ENCODE measurements at regions not wholly inside any gene's neighbourhood (a gene's known extent, or its start where the extent isn't known, plus 50 kb on each side); places are given as distances from the start of the nearest gene placed in this dataset.
"Not testable (repeated sequence)": the region's sequence is repeated elsewhere in the genome, so short reads cannot be mapped to it uniquely, and the experiment has no call there.

DNA sequence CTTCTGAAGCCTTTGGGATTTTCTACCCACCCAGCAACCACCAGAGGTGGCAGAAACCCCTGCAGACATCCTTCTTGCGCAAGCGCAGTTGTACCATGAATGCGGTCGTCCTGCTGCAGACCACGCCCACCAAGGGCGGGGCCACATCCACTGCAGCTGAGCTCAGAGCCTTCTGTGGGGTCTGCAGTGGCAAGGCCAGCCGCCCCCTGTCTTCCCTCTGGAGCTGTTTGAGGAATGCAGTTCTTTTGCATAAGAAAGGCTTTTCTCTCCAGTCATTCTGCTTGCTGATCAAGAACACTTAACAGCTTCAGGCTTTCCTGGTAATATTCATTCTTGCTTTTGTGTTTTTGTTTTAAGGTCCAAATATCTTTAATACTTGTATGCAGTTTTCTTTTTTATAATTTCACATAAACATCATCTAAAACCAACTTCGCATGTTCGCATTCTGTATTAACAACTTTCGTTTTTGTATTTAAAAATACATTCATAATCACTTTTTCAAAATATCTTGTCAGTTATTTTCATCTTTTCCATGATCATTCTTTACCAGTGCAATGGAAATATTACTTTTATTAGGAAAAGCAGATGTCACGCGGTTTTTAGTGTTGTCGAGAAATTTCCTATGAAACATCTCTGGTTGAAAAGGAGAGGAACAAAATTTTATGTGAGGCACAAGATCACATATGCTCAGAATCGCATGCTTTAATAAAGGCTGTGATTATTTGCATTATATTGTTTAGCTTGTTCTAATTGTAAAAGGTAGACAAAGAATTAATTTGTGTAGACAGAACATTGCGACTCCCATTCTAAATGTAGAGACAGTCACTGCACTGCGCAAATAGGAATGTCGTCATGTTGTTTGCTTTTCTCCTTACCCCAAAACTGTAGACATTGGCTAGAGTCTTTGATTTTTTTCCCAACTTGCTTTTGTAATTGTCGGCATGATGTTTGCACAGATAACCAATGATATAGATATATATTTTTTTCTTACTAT lies 98.1 kb upstream of the SNRPN start:
- H3K4me1 ChIP-seq (ENCODE audit: control insufficient read depth, insufficient read depth, low read length): peaks cover 25% of the 10 kb centered on the region
- H3K9me3 ChIP-seq (ENCODE audit: control insufficient read depth, insufficient read depth, low read length): no peaks in the 10 kb centered on the region
- peak overlapping the region; percentile 57 for H3K9ac ChIP-seq (ENCODE audit: low read depth, low read length)
- no peaks in the 10 kb centered on the region for H3K36me3 ChIP-seq (ENCODE audit: control insufficient read depth, insufficient read depth, low read length)
- H3K27me3 ChIP-seq (ENCODE audit: control insufficient read depth, insufficient read depth, low read length): no peaks in the 10 kb centered on the region
- H3K4me3 ChIP-seq (ENCODE audit: low read depth, low read length): peak overlapping the region; percentile 59

DNA sequence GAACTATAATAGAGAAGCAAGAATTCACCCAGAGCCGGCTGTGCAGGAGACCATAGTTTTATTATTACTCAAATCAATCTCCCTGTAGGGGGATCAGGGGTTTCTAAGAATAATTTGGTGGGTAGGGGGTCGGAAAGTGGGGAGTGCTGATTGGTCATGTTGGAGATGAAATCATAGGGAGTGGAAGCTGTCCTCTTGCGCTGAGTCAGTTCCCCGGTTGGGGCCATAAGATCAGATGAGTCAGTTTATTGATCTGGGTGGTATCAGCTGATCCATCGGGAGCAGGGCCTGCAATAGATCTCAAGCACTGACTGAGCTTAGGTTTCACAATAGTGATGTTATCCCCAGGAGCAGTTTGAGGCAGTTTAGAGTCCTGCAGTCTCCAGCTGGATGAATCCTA lies 97.0 kb upstream of the SNRPN start:
- Histone ChIP-seq H3K36me3 (ENCODE audit: control insufficient read depth, insufficient read depth, low read length) (no peaks in the 10 kb centered on the region), H3K4me3 (ENCODE audit: low read depth, low read length) (no peak overlapping the region), H3K9ac (ENCODE audit: low read depth, low read length) (peak overlapping the region; percentile 24), H3K27me3 (ENCODE audit: control insufficient read depth, insufficient read depth, low read length) (no peaks in the 10 kb centered on the region), H3K9me3 (ENCODE audit: control insufficient read depth, insufficient read depth, low read length) (no peaks in the 10 kb centered on the region), H3K4me1 (ENCODE audit: control insufficient read depth, insufficient read depth, low read length) (peaks cover 28% of the 10 kb centered on the region)

DNA sequence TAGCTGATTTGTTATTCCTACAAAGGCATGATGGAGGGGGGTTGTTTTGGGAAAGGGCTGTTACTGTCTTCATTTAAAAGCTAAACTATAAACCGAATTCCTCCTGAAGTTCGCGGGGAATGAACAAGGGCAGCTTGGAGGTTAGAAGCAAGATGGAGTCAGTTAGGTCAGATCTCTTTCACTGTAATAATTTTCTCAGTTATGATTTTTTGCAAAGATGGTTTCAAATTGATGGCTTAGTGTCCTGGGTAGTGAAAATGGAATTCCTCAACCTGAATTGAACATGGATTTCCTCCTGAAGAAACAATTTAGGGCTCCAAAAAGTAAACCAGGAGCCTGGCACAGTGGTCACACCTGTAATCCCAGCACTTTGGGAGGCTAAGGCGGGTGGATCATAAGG lies 96.6 kb upstream of the SNRPN start:
- not testable (repeated sequence) for H3K36me3 ChIP-seq (ENCODE audit: control insufficient read depth, insufficient read depth, low read length); H3K9me3 ChIP-seq (ENCODE audit: control insufficient read depth, insufficient read depth, low read length); H3K4me3 ChIP-seq (ENCODE audit: low read depth, low read length); H3K27me3 ChIP-seq (ENCODE audit: control insufficient read depth, insufficient read depth, low read length)
- Histone ChIP-seq H3K4me1 (ENCODE audit: control insufficient read depth, insufficient read depth, low read length) (peaks cover 33% of the 10 kb centered on the region), H3K9ac (ENCODE audit: low read depth, low read length) (peak overlapping the region; percentile 24)

DNA sequence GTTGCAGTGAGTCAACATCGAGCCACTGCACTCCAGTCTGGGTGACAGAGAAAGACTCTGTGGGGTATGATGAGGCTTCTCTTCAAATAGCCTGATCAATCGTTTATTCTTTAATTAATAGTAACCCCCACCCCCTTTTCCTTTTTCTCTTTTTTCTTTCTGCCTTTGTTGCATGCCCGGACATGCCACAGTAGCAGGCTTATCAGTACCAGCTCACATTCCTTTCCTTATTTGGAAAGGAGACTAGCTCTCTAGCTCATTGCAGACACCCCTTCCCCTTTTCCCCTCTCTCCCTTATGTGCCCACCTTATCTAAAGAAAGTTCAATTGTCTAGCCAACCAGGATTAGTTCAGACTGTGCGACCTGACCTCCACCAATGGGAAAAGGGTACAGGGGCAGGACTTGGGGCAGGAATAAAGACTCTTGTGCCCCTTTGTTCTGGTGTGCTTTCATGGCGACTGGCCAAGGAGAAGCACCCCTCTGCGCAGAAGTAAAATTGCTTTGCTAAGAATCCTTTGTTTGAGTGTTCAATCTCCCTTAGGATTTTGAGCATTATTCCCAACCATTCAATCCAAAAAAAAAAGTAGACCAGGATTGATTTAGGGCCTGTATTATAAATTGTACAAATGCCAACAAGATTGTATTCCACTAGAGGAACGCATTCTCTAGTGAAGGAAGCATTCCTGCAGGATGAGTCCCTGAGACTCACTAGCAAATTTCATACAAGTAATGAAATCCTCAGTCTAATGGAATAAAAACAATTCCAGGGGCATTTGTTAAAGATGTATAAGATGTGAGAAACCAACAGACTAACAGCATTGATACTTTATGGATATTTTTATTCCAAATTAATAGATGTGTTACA lies 95.8 kb upstream of the SNRPN start:
- Histone ChIP-seq H3K27me3 (ENCODE audit: control insufficient read depth, insufficient read depth, low read length) (no peaks in the 10 kb centered on the region), H3K4me1 (ENCODE audit: control insufficient read depth, insufficient read depth, low read length) (peaks cover 34% of the 10 kb centered on the region), H3K9ac (ENCODE audit: low read depth, low read length) (peak overlapping the region; percentile 24), H3K9me3 (ENCODE audit: control insufficient read depth, insufficient read depth, low read length) (no peaks in the 10 kb centered on the region), H3K36me3 (ENCODE audit: control insufficient read depth, insufficient read depth, low read length) (no peaks in the 10 kb centered on the region), H3K4me3 (ENCODE audit: low read depth, low read length) (no peak overlapping the region)

DNA sequence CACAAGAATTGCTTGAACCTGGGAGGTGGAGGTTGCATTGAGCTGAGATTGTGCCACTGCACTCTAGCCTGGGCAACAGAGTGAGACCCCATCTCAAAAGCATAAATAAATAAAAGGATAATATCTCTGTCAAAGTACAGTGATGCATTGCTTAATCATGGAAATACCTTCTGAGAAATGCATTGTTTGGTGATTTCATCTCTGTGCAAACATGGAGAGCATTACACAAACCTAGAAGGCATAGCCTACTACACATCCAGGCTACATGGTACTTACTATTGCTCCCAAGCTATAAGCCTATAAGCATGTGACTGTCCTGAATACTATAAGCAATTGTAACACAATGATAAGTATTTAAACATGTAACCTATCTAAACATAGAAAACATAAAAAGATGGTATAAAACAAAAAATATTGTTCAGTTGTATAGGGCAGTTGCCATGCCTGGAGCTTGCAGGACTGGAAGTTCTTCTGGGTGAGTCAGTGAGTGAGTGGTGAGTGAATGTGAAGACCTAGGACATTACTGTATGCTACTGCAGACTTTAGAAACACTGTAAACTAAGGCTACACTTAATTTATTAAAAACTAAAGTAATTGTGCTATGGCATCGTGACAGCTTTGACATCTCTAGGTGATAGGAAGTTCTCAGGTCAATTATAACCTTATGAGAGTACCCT lies 93.6 kb upstream of the SNRPN start:
- Histone ChIP-seq H3K9me3 (ENCODE audit: control insufficient read depth, insufficient read depth, low read length) (no peaks in the 10 kb centered on the region), H3K9ac (ENCODE audit: low read depth, low read length) (no peak overlapping the region), H3K4me3 (ENCODE audit: low read depth, low read length) (no peak overlapping the region), H3K36me3 (ENCODE audit: control insufficient read depth, insufficient read depth, low read length) (no peaks in the 10 kb centered on the region), H3K27me3 (ENCODE audit: control insufficient read depth, insufficient read depth, low read length) (no peaks in the 10 kb centered on the region), H3K4me1 (ENCODE audit: control insufficient read depth, insufficient read depth, low read length) (peaks cover 29% of the 10 kb centered on the region)

DNA sequence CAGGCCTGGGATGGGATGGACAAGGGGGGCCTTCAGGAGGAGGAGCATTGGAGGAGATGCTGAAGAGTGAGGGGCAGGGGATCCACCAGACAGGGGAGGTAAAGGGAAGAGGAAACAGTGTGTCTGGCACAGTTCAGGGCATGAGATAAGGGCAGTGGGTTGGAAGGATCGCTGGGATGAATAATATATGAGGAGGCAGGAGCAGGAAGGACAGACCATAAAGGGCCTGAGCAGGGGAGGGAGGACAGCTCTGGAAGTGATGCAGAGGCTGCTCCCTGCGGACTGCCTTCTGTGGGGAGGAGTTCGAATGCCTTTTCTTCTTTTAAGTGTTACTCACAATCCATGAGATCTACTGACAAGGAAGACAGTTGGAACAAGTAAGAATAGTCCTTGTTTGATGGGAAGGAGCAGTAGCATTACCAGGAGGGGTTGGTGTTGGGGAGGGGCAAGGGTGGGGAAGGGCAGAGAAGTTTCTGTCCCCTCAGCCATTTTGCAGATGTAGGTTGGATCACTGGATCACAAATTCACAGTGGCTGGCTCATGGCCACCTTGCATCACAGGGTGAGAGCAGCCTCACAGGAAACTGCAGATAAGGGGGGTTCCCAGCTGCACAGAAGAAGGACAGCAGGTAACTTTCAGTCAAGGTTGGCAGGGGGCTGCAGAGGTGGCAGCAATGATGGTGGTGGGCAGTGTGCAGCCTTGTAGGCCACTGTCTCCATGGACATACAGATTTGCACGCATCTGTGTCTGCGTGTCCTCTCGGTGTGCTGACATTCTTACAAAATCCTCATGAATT lies 91.9 kb upstream of the SNRPN start:
- Histone ChIP-seq H3K4me1 (ENCODE audit: control insufficient read depth, insufficient read depth, low read length) (peaks cover 22% of the 10 kb centered on the region), H3K9ac (ENCODE audit: low read depth, low read length) (no peak overlapping the region), H3K36me3 (ENCODE audit: control insufficient read depth, insufficient read depth, low read length) (no peaks in the 10 kb centered on the region), H3K4me3 (ENCODE audit: low read depth, low read length) (no peak overlapping the region), H3K9me3 (ENCODE audit: control insufficient read depth, insufficient read depth, low read length) (no peaks in the 10 kb centered on the region), H3K27me3 (ENCODE audit: control insufficient read depth, insufficient read depth, low read length) (no peaks in the 10 kb centered on the region)

DNA sequence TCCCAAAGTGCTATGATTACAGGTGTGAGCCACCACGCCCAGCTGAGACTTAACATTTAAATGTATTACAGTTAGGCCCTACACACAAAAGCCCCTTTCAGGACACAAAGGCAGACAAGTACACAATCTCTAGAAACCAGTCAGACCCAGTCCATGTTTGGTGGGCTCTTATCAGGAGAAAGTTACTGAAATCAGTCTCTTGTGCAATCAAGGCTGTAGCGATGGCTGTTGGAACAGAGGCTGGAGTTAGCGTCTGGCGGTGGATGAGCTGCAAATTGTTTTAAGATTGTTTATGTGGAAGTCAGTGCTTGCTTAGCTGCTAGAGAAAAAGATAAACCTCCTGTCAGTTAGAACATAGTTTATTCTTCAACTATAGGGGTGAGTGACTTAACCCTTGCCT lies 89.5 kb upstream of the SNRPN start:
- H3K9me3 ChIP-seq (ENCODE audit: control insufficient read depth, insufficient read depth, low read length): no peaks in the 10 kb centered on the region
- no peak overlapping the region for H3K4me3 ChIP-seq (ENCODE audit: low read depth, low read length)
- no peaks in the 10 kb centered on the region for H3K27me3 ChIP-seq (ENCODE audit: control insufficient read depth, insufficient read depth, low read length)
- H3K36me3 ChIP-seq (ENCODE audit: control insufficient read depth, insufficient read depth, low read length): no peaks in the 10 kb centered on the region
- no peak overlapping the region for H3K9ac ChIP-seq (ENCODE audit: low read depth, low read length)
- H3K4me1 ChIP-seq (ENCODE audit: control insufficient read depth, insufficient read depth, low read length): peaks cover 9% of the 10 kb centered on the region

DNA sequence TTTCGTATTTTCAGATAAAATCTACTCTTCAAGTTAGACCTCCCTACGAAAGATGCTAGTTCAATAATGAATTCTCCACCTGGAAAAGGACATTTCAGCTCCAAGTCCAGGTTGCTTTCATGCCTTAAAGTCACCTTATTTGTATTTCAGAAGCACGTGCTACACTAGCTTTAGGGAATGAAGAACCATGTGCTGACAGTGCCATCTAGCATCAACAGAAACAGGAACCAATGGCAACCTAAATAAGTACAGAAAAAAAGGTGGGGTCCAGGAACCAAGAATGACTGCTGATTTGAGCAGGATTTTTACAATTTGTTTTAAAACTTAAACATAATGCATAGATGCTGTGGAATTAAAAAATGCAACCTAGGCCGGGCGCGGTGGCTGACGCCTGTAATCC lies 77.6 kb upstream of the SNRPN start:
- Histone ChIP-seq H3K36me3 (ENCODE audit: control insufficient read depth, insufficient read depth, low read length) (no peaks in the 10 kb centered on the region), H3K4me1 (ENCODE audit: control insufficient read depth, insufficient read depth, low read length) (peaks cover 14% of the 10 kb centered on the region), H3K27me3 (ENCODE audit: control insufficient read depth, insufficient read depth, low read length) (no peaks in the 10 kb centered on the region), H3K9ac (ENCODE audit: low read depth, low read length) (no peak overlapping the region), H3K9me3 (ENCODE audit: control insufficient read depth, insufficient read depth, low read length) (no peaks in the 10 kb centered on the region), H3K4me3 (ENCODE audit: low read depth, low read length) (no peak overlapping the region)

DNA sequence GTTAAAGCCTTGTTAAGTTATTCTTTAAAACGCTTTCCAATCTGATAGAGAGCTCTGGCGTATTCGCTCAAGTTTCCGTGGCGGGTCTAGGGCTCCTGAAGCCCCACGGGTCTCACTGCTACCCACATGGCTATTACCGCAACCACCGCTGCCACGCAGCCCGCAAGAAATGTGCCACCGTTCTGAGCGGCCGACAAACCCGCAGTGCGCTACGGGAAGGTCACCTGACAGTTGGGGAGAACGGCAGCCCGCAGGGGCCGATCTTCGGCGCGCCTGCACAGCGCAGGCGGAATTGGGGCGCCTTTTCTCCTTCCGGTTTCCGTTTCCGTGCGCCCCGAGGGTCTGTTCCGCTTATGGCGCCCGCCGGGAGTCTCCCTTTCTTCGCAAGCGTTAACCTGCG lies 76.6 kb upstream of the SNRPN start:
- no peak overlapping the region for H3K9ac ChIP-seq (ENCODE audit: low read depth, low read length)
- no peak overlapping the region for H3K4me3 ChIP-seq (ENCODE audit: low read depth, low read length)
- H3K9me3 ChIP-seq (ENCODE audit: control insufficient read depth, insufficient read depth, low read length): no peaks in the 10 kb centered on the region
- H3K27me3 ChIP-seq (ENCODE audit: control insufficient read depth, insufficient read depth, low read length): no peaks in the 10 kb centered on the region
- no peaks in the 10 kb centered on the region for H3K36me3 ChIP-seq (ENCODE audit: control insufficient read depth, insufficient read depth, low read length)
- peaks cover 14% of the 10 kb centered on the region for H3K4me1 ChIP-seq (ENCODE audit: control insufficient read depth, insufficient read depth, low read length)

DNA sequence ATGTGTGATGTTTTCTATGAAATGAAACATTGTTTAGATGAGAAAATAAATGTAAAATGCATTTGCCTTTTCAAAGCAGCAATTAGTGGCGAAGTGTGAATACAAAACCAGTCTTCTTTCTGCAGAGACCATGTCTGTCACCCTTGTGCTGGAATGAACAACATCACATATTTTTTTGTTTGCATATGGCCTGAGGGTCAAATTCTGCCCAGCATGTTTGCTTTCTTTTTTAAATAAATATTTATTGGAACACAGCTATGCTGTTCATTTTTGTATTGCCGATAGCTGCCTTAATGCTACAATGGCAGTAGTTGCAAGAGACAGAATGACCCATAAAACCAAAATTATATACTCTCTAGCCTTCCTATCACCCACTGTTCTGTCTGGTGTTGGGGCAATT lies 75.3 kb upstream of the SNRPN start:
- Histone ChIP-seq H3K9me3 (ENCODE audit: control insufficient read depth, insufficient read depth, low read length) (no peaks in the 10 kb centered on the region), H3K36me3 (ENCODE audit: control insufficient read depth, insufficient read depth, low read length) (no peaks in the 10 kb centered on the region), H3K9ac (ENCODE audit: low read depth, low read length) (no peak overlapping the region), H3K27me3 (ENCODE audit: control insufficient read depth, insufficient read depth, low read length) (no peaks in the 10 kb centered on the region), H3K4me3 (ENCODE audit: low read depth, low read length) (no peak overlapping the region), H3K4me1 (ENCODE audit: control insufficient read depth, insufficient read depth, low read length) (peaks cover 16% of the 10 kb centered on the region)

DNA sequence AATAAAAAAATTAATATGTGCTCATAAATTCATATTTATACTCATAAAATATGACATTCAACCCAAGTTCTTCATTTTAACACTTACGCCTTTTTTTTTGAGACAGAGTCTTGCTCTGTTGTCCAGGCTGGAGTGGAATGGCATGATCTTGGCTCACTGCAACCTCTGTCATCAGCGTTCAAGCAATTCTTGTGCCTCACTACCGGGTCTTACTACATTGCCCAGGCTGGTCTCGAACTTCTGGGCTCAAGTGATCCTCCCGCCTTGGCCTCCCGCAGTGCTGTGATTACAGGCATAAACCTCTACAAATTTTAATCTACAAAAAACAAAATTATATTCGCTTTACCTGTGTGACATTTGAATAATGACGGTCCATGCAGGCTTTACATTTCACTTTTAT lies 74.1 kb upstream of the SNRPN start:
- Histone ChIP-seq H3K4me1 (ENCODE audit: control insufficient read depth, insufficient read depth, low read length) (peaks cover 20% of the 10 kb centered on the region), H3K27me3 (ENCODE audit: control insufficient read depth, insufficient read depth, low read length) (no peaks in the 10 kb centered on the region), H3K9me3 (ENCODE audit: control insufficient read depth, insufficient read depth, low read length) (no peaks in the 10 kb centered on the region), H3K36me3 (ENCODE audit: control insufficient read depth, insufficient read depth, low read length) (no peaks in the 10 kb centered on the region), H3K4me3 (ENCODE audit: low read depth, low read length) (no peak overlapping the region), H3K9ac (ENCODE audit: low read depth, low read length) (no peak overlapping the region)

Data from iPS-15b (cell line).